ENCODE measurements at regions not wholly inside any gene's neighbourhood (a gene's known extent, or its start where the extent isn't known, plus 50 kb on each side); places are given as distances from the start of the nearest gene placed in this dataset.

GRCh38 chr11:37497326-37497725 lies 899.3 kb upstream of the RAG2 start:
- Histone ChIP-seq H3K36me3 (no peaks in the 10 kb centered on the region), H3K4me1 (no peaks in the 10 kb centered on the region), H3K27ac (no peak overlapping the region), H3K9me3 (no peaks in the 10 kb centered on the region), H3K27me3 (no peaks in the 10 kb centered on the region), H3K4me3 (replicated peaks in 1 of 3) (no peak overlapping the region)
- TF ChIP-seq POLR2A (IDR thresholded peaks at IDR 0.05) = no peak
- TF ChIP-seq, protein P1, sequence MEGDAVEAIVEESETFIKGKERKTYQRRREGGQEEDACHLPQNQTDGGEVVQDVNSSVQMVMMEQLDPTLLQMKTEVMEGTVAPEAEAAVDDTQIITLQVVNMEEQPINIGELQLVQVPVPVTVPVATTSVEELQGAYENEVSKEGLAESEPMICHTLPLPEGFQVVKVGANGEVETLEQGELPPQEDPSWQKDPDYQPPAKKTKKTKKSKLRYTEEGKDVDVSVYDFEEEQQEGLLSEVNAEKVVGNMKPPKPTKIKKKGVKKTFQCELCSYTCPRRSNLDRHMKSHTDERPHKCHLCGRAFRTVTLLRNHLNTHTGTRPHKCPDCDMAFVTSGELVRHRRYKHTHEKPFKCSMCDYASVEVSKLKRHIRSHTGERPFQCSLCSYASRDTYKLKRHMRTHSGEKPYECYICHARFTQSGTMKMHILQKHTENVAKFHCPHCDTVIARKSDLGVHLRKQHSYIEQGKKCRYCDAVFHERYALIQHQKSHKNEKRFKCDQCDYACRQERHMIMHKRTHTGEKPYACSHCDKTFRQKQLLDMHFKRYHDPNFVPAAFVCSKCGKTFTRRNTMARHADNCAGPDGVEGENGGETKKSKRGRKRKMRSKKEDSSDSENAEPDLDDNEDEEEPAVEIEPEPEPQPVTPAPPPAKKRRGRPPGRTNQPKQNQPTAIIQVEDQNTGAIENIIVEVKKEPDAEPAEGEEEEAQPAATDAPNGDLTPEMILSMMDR (IDR thresholded peaks at IDR 0.05) = no peak
- WGBS, 2 donors = 72 to 75% methylated on average over 1 of the region's 1 CpG
- DNase-seq = no peak
- intact Hi-C loops (cut with DNase I) = no loop called here

DNA sequence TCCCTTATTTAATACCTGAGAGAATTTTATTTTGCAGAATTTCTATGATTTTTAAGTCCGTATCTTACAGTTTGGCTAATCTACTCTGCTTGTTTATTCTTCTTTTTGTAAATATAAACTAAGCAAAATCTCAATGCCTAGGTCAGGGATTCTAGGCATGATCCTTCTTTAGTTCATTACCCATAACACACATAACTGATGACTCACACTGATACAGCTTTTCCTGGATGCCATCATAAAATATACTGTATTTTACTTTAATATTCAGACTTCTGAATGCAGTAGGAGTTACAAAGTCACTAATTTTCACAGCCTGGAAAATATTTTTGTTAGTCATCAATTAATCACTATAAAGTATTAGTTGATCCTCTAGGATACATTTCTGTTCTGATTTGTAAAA lies 898.2 kb upstream of the RAG2 start:
- 92 to 96% methylated on average over 1 of the region's 1 CpG for WGBS, 2 donors

DNA sequence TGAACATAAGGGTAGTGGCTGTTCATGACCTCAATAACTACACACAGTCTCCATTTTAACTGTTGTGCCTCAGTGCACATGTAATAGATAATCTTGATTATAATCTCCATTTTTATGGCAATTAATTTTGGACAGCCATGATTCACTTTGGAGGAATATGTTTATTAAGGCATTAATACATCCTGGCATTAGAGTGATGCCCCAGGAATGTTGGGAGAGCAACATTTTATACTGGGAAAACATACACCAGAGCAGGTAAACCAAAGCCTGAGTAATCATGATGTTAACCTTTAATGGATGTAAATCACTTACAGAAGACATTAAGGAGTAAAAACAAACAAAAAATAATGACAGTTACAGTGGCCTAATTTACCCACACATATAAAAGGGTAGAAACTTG lies 886.3 kb upstream of the RAG2 start:
- H3K36me3 ChIP-seq = no peaks in the 10 kb centered on the region
- H3K4me1 ChIP-seq = no peaks in the 10 kb centered on the region
- H3K9me3 ChIP-seq = no peaks in the 10 kb centered on the region
- H3K4me3 ChIP-seq (replicated peaks in 1 of 3) = no peak overlapping the region
- intact Hi-C loops (cut with DNase I) = no loop called here
- TF ChIP-seq, protein P1 (IDR thresholded peaks at IDR 0.05) = no peak
- no peak for TF ChIP-seq POLR2A (IDR thresholded peaks at IDR 0.05)
- no peak for DNase-seq
- no peaks in the 10 kb centered on the region for H3K27me3 ChIP-seq
- H3K27ac ChIP-seq = no peak overlapping the region

More for the DNA sequence above, 898.2 kb upstream of the RAG2 start:
- H3K36me3 ChIP-seq = no peaks in the 10 kb centered on the region
- intact Hi-C loops (cut with DNase I) = no loop called here
- no peak overlapping the region for H3K27ac ChIP-seq
- TF ChIP-seq, protein P1 (IDR thresholded peaks at IDR 0.05) = no peak
- TF ChIP-seq POLR2A (IDR thresholded peaks at IDR 0.05) = no peak
- no peaks in the 10 kb centered on the region for H3K9me3 ChIP-seq
- no peak overlapping the region for H3K4me3 ChIP-seq (replicated peaks in 1 of 3)
- DNase-seq = no peak
- no peaks in the 10 kb centered on the region for H3K27me3 ChIP-seq
- no peaks in the 10 kb centered on the region for H3K4me1 ChIP-seq

GRCh38 chr11:37483761-37484160 lies 885.7 kb upstream of the RAG2 start:
- Histone ChIP-seq H3K27me3 (no peaks in the 10 kb centered on the region), H3K4me3 (replicated peaks in 1 of 3) (no peak overlapping the region), H3K4me1 (no peaks in the 10 kb centered on the region), H3K9me3 (no peaks in the 10 kb centered on the region), H3K36me3 (no peaks in the 10 kb centered on the region), H3K27ac (no peak overlapping the region)
- no peak for DNase-seq
- intact Hi-C loops (cut with DNase I) = no loop called here
- 71 to 84% methylated on average over 1 of the region's 1 CpG for WGBS, 2 donors
- TF ChIP-seq POLR2A (IDR thresholded peaks at IDR 0.05) = no peak
- TF ChIP-seq, protein P1 (IDR thresholded peaks at IDR 0.05) = no peak

- Histone ChIP-seq H3K4me3 (replicated peaks in 1 of 3) (no peak overlapping the region), H3K27me3 (no peaks in the 10 kb centered on the region), H3K36me3 (no peaks in the 10 kb centered on the region), H3K4me1 (no peaks in the 10 kb centered on the region), H3K27ac (no peak overlapping the region), H3K9me3 (no peaks in the 10 kb centered on the region)
- WGBS, 2 donors = 73 to 74% methylated on average over 2 of the region's 2 CpGs
- TF ChIP-seq, protein P1 (IDR thresholded peaks at IDR 0.05) = no peak
- no peak for TF ChIP-seq POLR2A (IDR thresholded peaks at IDR 0.05)
- intact Hi-C loops (cut with DNase I) = no loop called here
- DNase-seq = no peak
Measured at GRCh38 chr11:37474889-37475288, 876.9 kb upstream of the RAG2 start.
